ENCODE measurements at regions not wholly inside any gene's neighbourhood (a gene's known extent, or its start where the extent isn't known, plus 50 kb on each side); places are given as distances from the start of the nearest gene placed in this dataset.

GRCh38 chr4:41318839-41319530 lies 62.3 kb downstream of the UCHL1 start:
- no peak for ATAC-seq

GRCh38 chr4:41319553-41319952 lies 62.8 kb downstream of the UCHL1 start:
- ChIA-PET POLR2A (no interaction called here), CTCF (no interaction called here)
- no peaks in the 10 kb centered on the region for H3K9me3 ChIP-seq (ENCODE audit: control insufficient read depth, insufficient read depth, low read depth, low read length)
- in situ Hi-C loops (cut with HindIII; ENCODE audit: low pct_unique_long_range_greater_than_20kb, low sequenced_read_pairs) (no loop called here), intact Hi-C loops (cut with micrococcal nuclease; ENCODE audit: unreplicated experiment) (no loop called here)
- H3K27ac ChIP-seq (ENCODE audit: low read length), result no peak overlapping the region
- no peaks in the 10 kb centered on the region for H3K36me3 ChIP-seq (ENCODE audit: control insufficient read depth, insufficient read depth, low read length)
- H3K4me3 ChIP-seq (ENCODE audit: low read depth in 2 of 2, low read length in 2 of 2), result no peak overlapping the region
- no TSS peak for BruUV-seq (replicated peaks)
- H3K4me1 ChIP-seq (ENCODE audit: control insufficient read depth, insufficient read depth, low read length), result no peaks in the 10 kb centered on the region
- DNase-seq (ENCODE audit: low read depth, low spot score), result no peak
- no peak for ATAC-seq
- no peaks in the 10 kb centered on the region for H3K27me3 ChIP-seq (ENCODE audit: control insufficient read depth, insufficient read depth, low read length)
- TF ChIP-seq POLR2AphosphoS5 (IDR thresholded peaks at IDR 0.05; ENCODE audit: low read depth, low read length) (no peak), TCF7L2 (IDR thresholded peaks at IDR 0.05; ENCODE audit: low read depth, low read length) (no peak), REST (IDR thresholded peaks at IDR 0.05; ENCODE audit: insufficient read depth in 1 of 2, low read depth in 2 of 2, low read length in 1 of 2) (no peak), SIN3A (IDR thresholded peaks at IDR 0.05; ENCODE audit: borderline replicate concordance, insufficient read depth, low read depth, low read length) (no peak)
- TF ChIP-seq, protein P1, sequence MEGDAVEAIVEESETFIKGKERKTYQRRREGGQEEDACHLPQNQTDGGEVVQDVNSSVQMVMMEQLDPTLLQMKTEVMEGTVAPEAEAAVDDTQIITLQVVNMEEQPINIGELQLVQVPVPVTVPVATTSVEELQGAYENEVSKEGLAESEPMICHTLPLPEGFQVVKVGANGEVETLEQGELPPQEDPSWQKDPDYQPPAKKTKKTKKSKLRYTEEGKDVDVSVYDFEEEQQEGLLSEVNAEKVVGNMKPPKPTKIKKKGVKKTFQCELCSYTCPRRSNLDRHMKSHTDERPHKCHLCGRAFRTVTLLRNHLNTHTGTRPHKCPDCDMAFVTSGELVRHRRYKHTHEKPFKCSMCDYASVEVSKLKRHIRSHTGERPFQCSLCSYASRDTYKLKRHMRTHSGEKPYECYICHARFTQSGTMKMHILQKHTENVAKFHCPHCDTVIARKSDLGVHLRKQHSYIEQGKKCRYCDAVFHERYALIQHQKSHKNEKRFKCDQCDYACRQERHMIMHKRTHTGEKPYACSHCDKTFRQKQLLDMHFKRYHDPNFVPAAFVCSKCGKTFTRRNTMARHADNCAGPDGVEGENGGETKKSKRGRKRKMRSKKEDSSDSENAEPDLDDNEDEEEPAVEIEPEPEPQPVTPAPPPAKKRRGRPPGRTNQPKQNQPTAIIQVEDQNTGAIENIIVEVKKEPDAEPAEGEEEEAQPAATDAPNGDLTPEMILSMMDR (IDR thresholded peaks at IDR 0.05), result no peak

More at GRCh38 chr4:41318839-41319530, 62.3 kb downstream of the UCHL1 start:
- intact Hi-C loops (cut with micrococcal nuclease; ENCODE audit: unreplicated experiment) (no loop called here), in situ Hi-C loops (cut with HindIII; ENCODE audit: low pct_unique_long_range_greater_than_20kb, low sequenced_read_pairs) (no loop called here)
- ChIA-PET POLR2A (no interaction called here), CTCF (no interaction called here)
- no peak overlapping the region for H3K4me3 ChIP-seq (ENCODE audit: low read depth in 2 of 2, low read length in 2 of 2)
- BruUV-seq (replicated peaks), result no TSS peak
- H3K9me3 ChIP-seq (ENCODE audit: control insufficient read depth, insufficient read depth, low read depth, low read length), result no peaks in the 10 kb centered on the region
- TF ChIP-seq POLR2AphosphoS5 (IDR thresholded peaks at IDR 0.05; ENCODE audit: low read depth, low read length) (no peak), SIN3A (IDR thresholded peaks at IDR 0.05; ENCODE audit: borderline replicate concordance, insufficient read depth, low read depth, low read length) (no peak), TCF7L2 (IDR thresholded peaks at IDR 0.05; ENCODE audit: low read depth, low read length) (no peak), REST (IDR thresholded peaks at IDR 0.05; ENCODE audit: insufficient read depth in 1 of 2, low read depth in 2 of 2, low read length in 1 of 2) (no peak)
- TF ChIP-seq, protein P1 (IDR thresholded peaks at IDR 0.05), result no peak
- no peak for DNase-seq (ENCODE audit: low read depth, low spot score)
- no peaks in the 10 kb centered on the region for H3K27me3 ChIP-seq (ENCODE audit: control insufficient read depth, insufficient read depth, low read length)
- no peak overlapping the region for H3K27ac ChIP-seq (ENCODE audit: low read length)
- no peaks in the 10 kb centered on the region for H3K4me1 ChIP-seq (ENCODE audit: control insufficient read depth, insufficient read depth, low read length)
- no peaks in the 10 kb centered on the region for H3K36me3 ChIP-seq (ENCODE audit: control insufficient read depth, insufficient read depth, low read length)

Data from Panc1 (cell line).